ENCODE measurements at regions not wholly inside any gene's neighbourhood (a gene's known extent, or its start where the extent isn't known, plus 50 kb on each side); places are given as distances from the start of the nearest gene placed in this dataset.
"Not testable (repeated sequence)": the region's sequence is repeated elsewhere in the genome, so short reads cannot be mapped to it uniquely, and the experiment has no call there.

DNA sequence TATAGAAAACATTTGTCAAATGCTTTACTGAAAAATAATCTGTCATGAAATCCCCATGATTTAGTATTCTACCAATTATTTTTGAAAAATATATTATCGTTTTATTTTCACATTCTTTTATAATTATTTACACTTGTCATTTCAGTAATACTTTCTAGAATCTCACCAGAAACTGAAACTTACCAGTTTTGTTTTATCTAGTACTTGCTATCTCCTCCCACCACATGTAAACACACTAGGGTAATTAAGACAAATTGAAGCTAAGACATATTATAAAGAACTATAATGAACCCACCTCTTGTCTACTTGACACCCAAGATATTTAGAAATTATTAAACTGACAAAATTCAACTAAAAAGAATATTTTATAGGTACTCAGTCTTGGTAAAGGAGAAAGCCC, 51.5 kb upstream of the GRM3 start:
- no peak for DNase-seq

DNA sequence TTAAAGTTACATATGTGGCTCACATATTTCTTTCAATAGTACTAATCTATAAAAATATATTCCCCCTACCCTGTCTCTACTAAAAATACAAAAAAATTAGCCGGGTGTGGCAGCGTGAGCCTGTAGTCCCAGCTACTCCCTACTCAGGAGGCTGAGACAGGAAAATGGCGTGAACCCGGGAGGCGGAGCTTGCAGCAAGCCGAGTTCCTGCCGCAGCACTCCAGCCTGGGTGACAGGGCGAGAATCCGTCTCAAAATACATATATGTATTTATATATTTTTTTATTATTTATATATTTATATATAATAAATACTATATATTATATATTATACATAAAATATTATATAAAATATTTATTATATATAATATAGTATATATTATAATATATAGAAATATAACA, 69.7 kb upstream of the GRM3 start:
- DNase-seq: no peak

DNA sequence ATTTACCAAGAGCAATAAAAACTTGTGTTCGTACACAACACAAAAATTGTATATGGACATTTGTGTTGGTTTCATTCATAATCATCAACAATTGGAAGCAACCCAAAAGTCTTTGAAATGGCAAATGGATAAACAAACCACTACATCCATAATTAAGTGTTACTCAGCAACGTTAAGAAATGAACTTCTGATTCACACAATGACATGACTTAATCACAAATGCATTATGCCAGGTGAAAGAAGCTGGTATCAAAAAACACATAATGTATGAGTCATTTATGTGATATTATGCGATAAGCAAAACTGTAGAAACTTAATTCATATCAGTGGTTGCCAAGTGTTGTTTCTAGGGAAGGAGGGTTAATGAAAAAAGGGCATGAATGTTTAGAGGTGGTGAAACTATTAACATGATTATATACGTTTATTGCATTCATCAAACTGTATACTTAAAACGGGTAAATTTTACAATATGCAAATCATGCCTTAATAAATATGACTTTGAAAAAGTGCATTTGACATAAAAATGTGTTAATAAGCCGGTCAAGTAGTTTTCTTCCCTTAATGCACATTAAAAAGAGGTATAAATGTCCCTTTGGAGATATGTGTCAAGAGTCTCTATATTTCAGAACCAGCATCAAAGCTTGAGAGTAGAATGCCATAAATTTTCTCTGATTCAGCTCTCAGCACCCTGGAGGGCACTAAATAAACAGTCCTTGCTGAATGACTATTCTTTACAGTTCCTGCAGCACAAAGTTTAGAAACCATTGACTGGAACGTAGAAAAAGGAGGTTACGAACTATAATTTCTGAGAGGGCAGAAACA, 84.8 kb upstream of the GRM3 start:
- DNase-seq: no peak

DNA sequence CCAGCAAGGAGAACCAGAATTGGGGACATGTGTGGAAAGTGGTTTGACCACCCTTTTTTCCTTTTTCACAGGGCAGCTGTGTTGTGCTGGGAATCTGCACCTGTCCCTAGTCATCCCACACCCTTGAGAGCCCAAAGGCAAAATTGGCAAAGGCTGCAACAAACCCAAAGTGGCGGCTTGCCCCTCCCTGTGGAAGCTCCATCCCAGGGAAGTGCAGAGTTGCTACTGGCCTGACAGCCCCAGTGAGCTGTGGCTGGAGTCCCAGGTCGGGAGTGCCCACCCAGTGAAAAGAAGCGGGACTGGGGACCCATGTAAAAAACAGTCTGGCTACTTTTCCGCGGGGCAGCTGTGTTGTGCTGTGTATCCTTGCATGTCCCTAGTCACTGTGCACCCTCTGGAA, 109.1 kb upstream of the GRM3 start:
- DNase-seq: no peak

DNA sequence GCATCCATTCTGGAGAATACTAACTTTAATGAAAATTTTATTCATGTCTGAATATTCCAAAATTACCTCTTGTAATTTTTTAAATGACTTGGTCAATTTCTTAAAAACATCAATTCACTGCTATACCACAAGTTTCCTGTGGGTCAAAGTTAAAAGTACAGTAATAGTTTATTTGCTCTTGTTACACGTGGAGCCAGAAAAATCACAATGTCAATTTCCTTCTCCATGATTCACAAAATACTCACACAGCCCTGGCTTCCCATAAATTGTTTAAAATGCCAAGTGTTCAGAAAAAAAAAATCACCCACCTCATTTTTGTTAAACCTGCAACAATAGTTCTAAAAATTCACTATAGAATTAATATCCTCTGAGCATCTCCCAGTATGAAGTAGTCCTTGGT, 139.5 kb upstream of the GRM3 start:
- DNase-seq: no peak

DNA sequence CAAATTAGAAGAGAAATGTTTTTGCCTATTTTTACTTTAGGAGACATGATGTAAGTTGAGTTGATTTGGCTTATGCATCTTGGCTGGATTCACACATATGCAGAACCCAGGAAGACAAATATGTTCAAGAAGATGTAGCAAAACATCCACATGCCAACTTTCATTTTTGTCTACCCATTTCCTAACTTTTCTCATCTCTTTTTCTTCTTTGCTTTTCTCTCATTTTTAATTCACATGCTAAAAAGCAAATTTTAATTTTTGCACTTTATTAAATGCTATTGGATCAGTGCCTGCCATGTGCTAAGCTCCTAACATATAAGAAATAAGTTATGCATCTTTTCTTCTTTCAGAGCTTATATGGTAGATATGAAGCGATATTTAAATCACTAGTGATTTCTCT, 143.7 kb upstream of the GRM3 start:
- DNase-seq: no peak

DNA sequence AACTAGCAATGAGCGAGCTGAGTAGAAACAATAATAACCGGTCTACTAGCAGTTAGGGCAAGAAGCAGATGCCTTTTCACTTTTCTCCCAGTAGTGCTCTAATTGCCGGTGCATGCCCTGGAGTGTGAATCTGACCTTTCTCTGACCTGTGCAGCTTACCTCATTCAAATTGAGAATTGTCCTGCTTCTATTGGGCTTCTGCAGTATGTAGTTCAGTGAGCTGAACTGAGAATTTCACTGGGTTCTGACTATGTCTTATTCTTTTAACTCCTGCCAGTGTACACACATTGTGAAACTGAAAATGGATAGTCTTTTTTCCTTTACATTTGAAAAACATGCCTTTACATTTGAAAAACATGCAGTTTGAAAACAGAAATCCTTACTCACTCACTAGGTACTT, 157.9 kb upstream of the GRM3 start:
- no peak for DNase-seq

DNA sequence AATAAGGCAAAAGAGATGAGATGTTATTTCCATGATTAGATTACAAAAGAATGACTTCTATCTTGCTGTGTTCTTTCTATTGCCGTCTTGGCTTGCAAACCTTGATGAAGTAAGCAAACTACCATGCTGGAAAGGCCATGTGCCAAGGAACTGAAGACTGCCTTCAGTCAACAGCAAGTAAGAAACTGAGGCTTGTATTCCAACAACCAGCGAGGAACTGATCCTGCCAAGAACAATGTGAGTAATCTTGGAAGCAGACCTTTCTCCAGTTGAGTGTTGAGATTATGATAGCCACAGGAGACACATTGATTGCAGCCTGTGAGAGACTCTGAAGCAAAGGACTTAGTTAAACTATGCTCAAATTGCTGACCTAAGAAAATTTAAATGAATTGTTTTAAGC, 164.6 kb upstream of the GRM3 start:
- no peak for DNase-seq

DNA sequence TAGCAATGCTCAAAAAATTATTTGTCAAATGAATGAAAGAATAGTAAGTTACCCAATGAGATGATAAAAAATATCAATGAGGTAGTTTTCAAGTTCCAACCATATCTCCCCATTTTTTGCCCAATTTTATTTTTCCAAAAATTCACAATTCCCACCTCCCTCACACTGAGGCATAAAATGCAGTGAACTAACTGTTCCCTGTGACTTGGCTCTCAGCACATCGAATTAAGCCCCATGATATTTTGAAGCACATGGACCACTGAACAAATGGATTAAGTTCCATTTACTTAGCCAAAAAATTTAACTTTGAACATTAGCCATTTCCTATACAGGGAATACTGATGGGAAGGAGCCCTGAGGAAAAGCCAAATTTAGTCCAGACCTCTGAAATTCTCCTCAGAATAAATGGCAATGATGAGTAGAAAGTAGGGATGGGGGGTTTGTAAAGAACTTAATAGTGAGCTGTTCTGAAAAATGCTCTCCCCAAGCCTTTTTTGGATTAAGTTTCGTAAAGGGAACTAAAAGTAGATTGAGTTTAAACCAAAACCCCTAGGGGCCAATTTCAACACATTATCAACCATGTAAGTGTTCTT, 166.3 kb upstream of the GRM3 start:
- no peak for DNase-seq

DNA sequence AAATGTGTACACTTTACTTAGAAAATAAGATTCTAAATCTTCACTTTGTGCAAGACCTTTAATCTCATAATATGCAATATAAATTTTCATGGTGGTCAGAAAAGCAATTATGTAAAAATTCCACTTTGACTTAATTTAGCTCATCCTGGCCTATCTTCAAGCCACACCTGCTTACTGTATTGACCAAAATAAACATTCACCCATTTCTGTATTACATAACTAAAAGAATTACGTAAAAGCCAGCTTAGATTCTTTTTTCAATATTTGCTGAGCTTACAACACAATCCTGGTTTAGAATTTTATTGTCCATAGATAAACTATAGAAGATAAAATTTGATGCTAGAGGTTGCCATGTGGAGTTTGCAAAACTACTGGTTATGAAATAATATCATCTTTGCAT, 172.9 kb upstream of the GRM3 start:
- no peak for DNase-seq

DNA sequence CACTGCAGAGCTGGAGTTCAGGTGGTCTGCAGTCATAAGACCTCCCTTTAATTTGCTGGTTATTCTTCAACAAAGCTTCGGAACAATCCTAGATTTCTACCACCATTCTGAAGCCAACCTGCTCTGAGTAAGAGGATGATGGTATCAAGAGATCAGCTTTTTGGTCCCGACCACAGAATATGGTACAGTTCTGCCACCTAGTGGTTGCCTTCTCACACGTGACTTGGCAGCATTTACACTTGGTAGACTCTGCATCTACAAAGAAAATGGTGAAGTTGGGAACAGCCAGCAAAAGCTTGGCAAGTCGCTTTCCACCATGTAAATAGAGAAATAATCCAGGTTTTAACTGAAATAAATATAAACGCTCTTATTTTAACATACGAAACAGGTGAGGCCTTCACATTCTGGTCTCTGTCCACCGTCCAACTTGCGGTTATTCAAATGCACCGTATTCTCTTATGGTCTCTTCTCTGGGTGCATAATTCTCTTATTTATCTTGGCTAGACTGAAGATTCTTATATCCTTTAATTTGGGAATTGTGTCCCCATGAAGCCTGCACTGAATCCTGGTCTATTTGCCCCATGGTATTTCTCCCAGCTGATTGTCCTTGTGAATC, 173.9 kb upstream of the GRM3 start:
- peak; percentile 22 for DNase-seq

DNA sequence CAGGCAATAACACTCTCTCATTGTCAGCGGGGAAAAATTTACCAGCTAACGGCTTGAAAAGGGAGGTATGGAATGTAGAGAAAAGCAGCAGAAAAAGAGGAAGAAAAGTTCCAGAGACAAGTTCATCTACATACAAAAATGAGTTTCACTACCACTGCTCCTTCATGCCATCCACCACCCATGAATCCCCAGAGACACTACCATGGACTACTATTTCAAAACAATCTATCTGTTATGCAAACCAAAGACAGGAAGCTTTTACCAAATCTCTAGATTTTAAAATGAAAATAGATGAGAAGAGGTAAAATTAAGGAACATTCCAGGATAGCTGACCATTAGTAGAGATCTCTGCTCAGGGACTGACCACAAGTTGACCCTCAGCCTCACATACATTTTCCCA, 189.0 kb upstream of the GRM3 start:
- DNase-seq: no peak

DNA sequence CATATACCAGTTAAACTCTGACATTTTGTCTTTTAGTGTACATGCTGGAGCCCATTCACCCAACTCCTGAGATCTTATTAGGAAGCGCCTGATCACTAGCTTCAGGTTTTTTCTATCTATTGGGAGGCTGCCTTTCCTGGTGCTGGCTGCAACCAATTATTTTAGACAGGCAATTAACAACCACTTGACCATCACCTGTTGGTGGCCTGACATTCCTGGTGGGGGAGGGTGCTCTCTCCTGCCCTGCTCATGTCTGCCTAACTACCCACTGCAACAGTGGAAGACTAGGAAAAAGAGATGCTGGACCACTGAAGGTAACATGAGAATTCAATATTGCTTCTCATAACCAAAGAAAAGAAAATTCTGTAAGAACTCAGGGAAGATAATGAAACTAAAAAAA, 190.3 kb upstream of the GRM3 start:
- DNase-seq: no peak

DNA sequence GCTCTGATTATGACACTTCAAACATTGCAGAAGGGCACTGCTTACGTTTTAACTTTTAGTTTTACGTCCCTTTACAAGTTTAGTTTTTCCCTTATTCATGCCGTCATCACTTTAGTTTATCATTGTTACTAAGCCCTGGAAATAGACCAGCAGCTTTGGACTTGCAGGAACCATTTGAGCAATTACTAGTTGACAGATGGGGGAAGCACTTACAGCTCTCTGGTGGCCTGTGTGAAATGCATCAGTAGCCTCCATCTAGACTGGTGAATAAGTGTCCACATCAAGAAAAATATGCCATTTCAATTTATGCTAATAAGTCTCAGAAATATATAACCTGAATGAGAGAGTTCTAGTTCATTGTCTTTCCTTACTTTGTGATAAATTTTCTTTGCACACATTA, 194.9 kb upstream of the GRM3 start:
- DNase-seq: no peak

DNA sequence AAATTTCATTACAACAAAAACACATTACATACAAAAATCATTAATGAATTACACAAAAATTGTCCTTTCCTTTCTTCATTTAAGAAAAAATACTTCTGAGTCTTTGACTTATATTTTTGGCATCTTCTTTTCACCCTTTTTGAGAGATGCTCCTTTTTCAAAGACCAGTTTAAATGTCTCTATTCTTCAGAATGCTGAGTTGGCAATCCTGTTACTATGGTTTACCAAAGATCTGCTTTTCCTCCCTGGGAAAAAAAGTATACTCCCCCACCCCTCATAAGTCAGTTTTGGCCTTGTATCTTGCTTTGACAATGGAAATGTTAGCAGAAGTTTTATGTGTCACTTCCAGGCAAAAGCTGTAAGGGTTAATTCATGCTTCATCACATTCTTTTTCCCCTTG, 198.4 kb upstream of the GRM3 start:
- no peak for DNase-seq

DNA sequence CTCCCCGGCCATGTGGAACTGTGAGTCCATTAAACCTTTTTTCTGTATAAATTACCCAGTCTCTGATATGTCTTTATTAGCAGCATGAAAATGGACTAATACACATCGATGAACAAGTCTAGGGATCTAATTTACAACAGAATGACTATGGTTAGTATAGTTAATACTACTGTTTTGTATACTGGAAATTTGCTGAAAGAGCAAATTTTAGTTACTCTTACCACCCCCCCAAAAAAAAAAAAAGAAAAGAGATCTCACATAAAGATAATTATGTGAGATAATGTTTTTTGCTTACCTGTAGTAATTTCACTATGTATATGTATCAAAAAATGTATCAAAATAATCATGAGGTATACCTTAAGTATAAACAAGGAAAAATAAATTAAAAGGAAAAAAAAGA, 199.5 kb upstream of the GRM3 start:
- no peak for DNase-seq

DNA sequence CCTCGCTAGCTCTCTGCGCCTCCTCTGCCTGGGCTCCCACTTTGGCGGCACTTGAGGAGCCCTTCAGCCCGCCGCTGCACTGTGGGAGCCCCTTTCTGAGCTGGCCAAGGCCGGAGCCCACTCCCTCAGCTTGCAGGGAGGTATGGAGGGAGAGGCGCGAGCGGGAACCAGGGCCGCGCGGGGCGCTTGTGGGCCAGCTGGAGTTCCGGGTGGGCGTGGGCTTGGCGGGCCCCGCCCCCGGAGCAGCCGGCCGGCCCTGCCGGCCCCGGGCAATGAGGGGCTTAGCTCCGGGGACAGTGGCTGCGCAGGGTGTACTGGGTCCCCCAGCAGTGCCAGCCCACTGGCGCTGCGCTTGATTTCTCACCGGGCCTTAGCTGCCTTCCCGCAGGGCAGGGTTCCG, 203.3 kb upstream of the GRM3 start:
- not testable (repeated sequence) for DNase-seq

DNA sequence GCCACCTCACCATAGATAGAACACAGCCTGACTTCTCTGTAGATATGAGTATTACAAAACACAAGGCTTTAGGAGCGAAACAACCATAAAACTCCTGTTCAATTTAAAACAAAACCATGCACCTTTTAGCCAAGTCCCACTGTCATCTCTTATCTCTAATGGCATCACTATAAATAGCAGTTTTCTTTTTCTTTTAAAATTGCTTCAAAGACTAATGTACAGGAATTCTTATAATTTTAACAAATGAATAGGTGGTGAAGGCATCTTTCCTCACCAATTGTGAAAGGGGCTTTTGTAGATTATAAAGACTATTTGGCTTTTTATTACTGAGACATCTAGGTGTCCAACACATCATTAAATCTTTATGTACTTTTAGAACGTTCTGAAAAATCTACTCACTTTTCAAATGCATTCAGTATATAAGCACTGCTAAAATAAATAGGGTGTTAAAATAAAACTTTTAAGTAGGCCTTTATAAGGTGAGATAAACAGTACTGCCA, 205.7 kb upstream of the GRM3 start:
- no peak for DNase-seq

DNA sequence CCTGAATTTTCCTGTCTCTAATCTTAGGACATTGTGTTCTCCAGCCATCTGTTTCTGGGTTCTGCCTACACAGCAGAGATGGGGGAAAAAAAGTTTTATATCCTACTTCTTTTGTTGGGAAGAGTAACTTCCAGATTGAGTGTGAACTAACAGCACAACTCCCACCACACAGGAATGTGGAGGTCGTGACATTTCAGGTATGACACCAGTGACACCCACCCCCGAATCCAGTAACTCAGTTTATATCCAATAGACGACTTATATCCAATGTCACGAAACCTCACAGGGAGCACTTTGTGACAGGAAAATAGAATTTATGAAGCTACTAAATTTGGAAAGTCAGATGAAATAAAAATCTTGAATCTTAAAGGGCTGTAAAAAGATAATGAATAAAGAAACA, 211.9 kb upstream of the GRM3 start:
- no peak for DNase-seq

DNA sequence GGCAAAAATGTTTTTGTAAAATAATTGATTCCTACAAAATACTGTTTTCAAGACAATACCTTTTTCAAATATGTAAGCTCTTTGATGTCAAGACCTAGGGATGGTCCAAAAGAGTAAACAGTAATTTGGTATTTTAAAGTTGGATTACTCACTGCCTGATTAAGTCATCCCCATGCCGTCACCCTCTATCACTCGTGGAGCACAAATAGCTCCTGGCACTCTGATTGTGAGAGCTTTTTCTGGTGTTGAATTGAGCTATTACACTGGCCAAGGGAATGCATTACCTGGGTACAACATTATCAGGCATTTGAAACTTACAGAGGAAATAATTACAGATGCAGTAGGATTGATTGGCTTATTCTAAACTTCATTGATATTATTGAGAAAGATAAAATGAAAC, 231.9 kb upstream of the GRM3 start:
- DNase-seq: no peak

DNA sequence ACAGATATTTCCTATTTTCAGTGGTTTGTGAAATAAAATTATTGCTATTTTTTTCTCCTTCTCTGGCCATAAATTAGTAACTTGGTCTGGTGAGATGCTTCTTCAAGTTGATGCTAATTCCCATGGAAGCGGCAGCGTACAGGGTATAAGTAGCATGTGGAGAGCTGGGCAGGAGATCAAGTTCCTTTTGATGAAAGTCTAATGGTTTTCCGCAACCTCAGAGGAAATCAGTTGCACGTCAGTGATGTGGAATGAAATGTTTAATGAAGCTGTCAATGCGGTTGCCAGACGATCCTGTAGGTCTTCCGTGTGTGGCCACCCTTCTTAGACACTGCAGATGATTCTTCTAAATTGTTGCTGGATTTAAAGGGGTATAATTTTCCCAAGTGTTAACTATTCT, 236.4 kb upstream of the GRM3 start:
- no peak for DNase-seq

DNA sequence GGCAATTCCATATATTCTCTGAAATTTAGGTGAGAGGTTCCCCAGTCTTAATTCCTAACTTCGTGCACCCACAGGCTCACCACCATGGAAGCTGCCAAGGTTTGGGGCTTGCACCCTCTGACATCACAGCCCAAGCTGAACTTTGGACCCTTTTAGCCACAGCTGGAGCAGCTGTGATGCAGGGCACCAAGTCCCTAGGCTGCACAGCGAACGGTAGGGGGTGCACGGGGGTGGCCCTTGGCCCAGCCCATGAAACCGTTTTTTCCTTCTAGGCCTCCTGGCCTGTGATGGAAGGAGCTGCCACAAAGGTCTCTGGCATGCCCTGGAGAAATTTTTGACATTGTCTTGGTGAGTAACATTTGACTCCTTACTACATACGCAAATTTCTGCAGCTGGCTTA, 251.9 kb upstream of the GRM3 start:
- no peak for DNase-seq

DNA sequence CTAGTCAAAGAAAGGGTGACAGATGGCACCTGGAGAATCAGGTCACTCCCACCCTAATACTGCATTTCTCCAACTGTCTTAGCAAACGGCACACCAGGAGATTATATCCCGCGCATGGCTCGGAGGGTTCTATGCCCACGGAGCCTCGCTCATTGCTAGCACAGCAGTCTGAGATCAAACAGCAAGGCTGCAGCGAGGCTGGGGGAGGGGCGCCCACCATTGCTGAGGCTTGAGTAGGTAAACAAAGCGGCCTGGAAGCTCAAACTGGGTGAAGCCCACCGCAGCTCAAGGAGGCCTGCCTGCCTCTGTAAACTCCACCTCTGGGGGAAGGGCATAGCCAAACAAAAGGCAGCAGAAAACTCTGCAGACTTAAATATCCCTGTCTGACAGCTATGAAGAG, 268.1 kb upstream of the GRM3 start:
- DNase-seq: not testable (repeated sequence)

DNA sequence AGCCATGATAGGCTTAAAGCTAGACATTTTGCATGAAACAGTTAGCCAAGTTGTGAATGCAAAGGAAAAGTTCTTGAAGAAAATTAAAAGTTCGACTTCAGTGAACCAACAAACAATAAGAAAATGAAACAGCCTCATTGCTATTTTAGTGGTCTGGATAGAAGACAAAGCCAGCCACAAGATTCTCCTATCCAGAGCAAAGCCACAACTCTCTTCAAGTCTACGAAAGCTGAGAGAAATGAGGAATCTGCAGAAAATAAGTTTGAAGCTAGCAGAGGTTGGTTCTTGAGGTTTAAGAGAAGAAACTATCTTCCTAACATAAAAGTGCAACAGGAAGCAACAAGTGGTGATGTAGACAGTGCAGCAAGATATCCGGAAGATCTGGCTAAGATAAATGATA, 271.4 kb upstream of the GRM3 start:
- no peak for DNase-seq
